ENCODE measurements at regions not wholly inside any gene's neighbourhood (a gene's known extent, or its start where the extent isn't known, plus 50 kb on each side); places are given as distances from the start of the nearest gene placed in this dataset.

GRCh38 chr5:148730942-148731898 is 76.9 kb upstream of the HTR4 start:
- TF ChIP-seq, protein P1, sequence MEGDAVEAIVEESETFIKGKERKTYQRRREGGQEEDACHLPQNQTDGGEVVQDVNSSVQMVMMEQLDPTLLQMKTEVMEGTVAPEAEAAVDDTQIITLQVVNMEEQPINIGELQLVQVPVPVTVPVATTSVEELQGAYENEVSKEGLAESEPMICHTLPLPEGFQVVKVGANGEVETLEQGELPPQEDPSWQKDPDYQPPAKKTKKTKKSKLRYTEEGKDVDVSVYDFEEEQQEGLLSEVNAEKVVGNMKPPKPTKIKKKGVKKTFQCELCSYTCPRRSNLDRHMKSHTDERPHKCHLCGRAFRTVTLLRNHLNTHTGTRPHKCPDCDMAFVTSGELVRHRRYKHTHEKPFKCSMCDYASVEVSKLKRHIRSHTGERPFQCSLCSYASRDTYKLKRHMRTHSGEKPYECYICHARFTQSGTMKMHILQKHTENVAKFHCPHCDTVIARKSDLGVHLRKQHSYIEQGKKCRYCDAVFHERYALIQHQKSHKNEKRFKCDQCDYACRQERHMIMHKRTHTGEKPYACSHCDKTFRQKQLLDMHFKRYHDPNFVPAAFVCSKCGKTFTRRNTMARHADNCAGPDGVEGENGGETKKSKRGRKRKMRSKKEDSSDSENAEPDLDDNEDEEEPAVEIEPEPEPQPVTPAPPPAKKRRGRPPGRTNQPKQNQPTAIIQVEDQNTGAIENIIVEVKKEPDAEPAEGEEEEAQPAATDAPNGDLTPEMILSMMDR (IDR thresholded peaks at IDR 0.05), result peak; percentile 70 to 95 (median 88)
- TF ChIP-seq EP300 (IDR thresholded peaks at IDR 0.05), result no peak
- TF ChIP-seq POLR2AphosphoS5 (IDR thresholded peaks at IDR 0.05), result no peak
- TF ChIP-seq POLR2A (IDR thresholded peaks at IDR 0.05), result no peak

Data from upper lobe of left lung (tissue), 4 donors.